Colonic mucosa (tissue), 4 donors: ENCODE measurements at regions not wholly inside any gene's neighbourhood (a gene's known extent, or its start where the extent isn't known, plus 50 kb on each side); places are given as distances from the start of the nearest gene placed in this dataset.

Experiments used
- DNase-seq: peaks from one replicate; pipeline ENCODE4 v3.0.0-alpha.2; 2020
- H3K27ac ChIP-seq: fragments of 200-600 bp; one replicate; pipeline ENCODE4 v1.8.0; 2021
- H3K27me3 ChIP-seq: fragments of 200-600 bp; one replicate; pipeline ENCODE4 v1.8.0; 2021
- H3K36me3 ChIP-seq: fragments of 200-600 bp; one replicate; pipeline ENCODE4 v1.8.0; 2021
- H3K4me1 ChIP-seq: fragments of 200-600 bp; one replicate; pipeline ENCODE4 v1.8.0; 2021; ENCODE audit warnings: mild to moderate bottlenecking
- H3K4me3 ChIP-seq: fragments of 200-600 bp; one replicate; pipeline ENCODE4 v1.8.0; 2021
- H3K9ac ChIP-seq, 2 donors: one replicate each; pipeline ENCODE4 v1.7.0; 2013; ENCODE audit warnings: control low read depth in 2 of 2, low read depth in 2 of 2, low read length in 2 of 2
- H3K9me3 ChIP-seq: fragments of 200-600 bp; one replicate; pipeline ENCODE4 v1.8.0; 2021
- CTCF ChIP-seq: fragments of 200-600 bp; IDR thresholded peaks from one replicate; pipeline ENCODE4 v1.8.0; 2022; ENCODE audit warnings: antibody characterized with exemption, mild to moderate bottlenecking
- intact Hi-C: fragments of 100-400 bp; cut with DNase I; formaldehyde crosslinking; loops from one replicate; pipeline ENCODE4 v1.14.1; 2022
- donor health status: healthy.
- donor health status: DM: no; HTN: no; CAD: no.
- donor health status: DM: no; HTN: no; CAD: no.

GRCh38 chr4:52535793-52536192 lies 123.3 kb downstream of the USP46 start:
- Histone ChIP-seq H3K27ac (no peak overlapping the region), H3K9me3 (no peaks in the 10 kb centered on the region), H3K4me1 (no peaks in the 10 kb centered on the region), H3K9ac (no peak overlapping the region), H3K4me3 (no peak overlapping the region), H3K27me3 (no peaks in the 10 kb centered on the region), H3K36me3 (no peaks in the 10 kb centered on the region)
- TF ChIP-seq CTCF = no peak
- intact Hi-C loops = no loop called here
- no peak for DNase-seq
